ENCODE measurements at regions not wholly inside any gene's neighbourhood (a gene's known extent, or its start where the extent isn't known, plus 50 kb on each side); places are given as distances from the start of the nearest gene placed in this dataset.
"Not testable (repeated sequence)": the region's sequence is repeated elsewhere in the genome, so short reads cannot be mapped to it uniquely, and the experiment has no call there.

- Histone ChIP-seq H3K4me1 (no peaks in the 10 kb centered on the region), H3K9me3 (no peaks in the 10 kb centered on the region), H3K36me3 (no peaks in the 10 kb centered on the region), H3K4me3 (ENCODE audit: low read depth, low read length) (no peak overlapping the region), H3K27me3 (peaks cover 20% of the 10 kb centered on the region)
- TF ChIP-seq CTCF (IDR thresholded peaks at IDR 0.05; ENCODE audit: low read depth, low read length): no peak
- DNase-seq: no peak
Measured at GRCh38 chr9:90074316-90074962, 469.6 kb downstream of the GADD45G start.

GRCh38 chr9:90077598-90077997 is 472.8 kb downstream of the GADD45G start:
- not testable (repeated sequence) for H3K36me3 ChIP-seq; H3K4me3 ChIP-seq (ENCODE audit: low read depth, low read length); H3K4me1 ChIP-seq; DNase-seq; H3K9me3 ChIP-seq
- peaks cover 30% of the 10 kb centered on the region for H3K27me3 ChIP-seq

GRCh38 chr9:90078988-90079421 is 474.2 kb downstream of the GADD45G start:
- no peak overlapping the region for H3K4me3 ChIP-seq (ENCODE audit: low read depth, low read length)
- no peak for TF ChIP-seq CTCF (IDR thresholded peaks at IDR 0.05; ENCODE audit: low read depth, low read length)
- H3K36me3 ChIP-seq: no peaks in the 10 kb centered on the region
- H3K27me3 ChIP-seq: peaks cover 30% of the 10 kb centered on the region
- H3K9me3 ChIP-seq: no peaks in the 10 kb centered on the region
- DNase-seq: no peak
- H3K4me1 ChIP-seq: no peaks in the 10 kb centered on the region

GRCh38 chr9:90085633-90086032 is 480.8 kb downstream of the GADD45G start:
- no peak for DNase-seq
- Histone ChIP-seq H3K4me1 (no peaks in the 10 kb centered on the region), H3K9me3 (no peaks in the 10 kb centered on the region), H3K4me3 (ENCODE audit: low read depth, low read length) (no peak overlapping the region), H3K36me3 (no peaks in the 10 kb centered on the region), H3K27me3 (peaks cover 15% of the 10 kb centered on the region)
- TF ChIP-seq CTCF (IDR thresholded peaks at IDR 0.05; ENCODE audit: low read depth, low read length): no peak

- H3K4me3 ChIP-seq (ENCODE audit: low read depth, low read length): no peak overlapping the region
- no peaks in the 10 kb centered on the region for H3K4me1 ChIP-seq
- no peaks in the 10 kb centered on the region for H3K36me3 ChIP-seq
- peaks cover 15% of the 10 kb centered on the region for H3K27me3 ChIP-seq
- DNase-seq: no peak
- no peaks in the 10 kb centered on the region for H3K9me3 ChIP-seq
- TF ChIP-seq CTCF (IDR thresholded peaks at IDR 0.05; ENCODE audit: low read depth, low read length): no peak
Measured at GRCh38 chr9:90086101-90086511, 481.3 kb downstream of the GADD45G start.

- peaks cover 5% of the 10 kb centered on the region for H3K27me3 ChIP-seq
- no peak for DNase-seq
- no peaks in the 10 kb centered on the region for H3K9me3 ChIP-seq
- no peaks in the 10 kb centered on the region for H3K36me3 ChIP-seq
- no peak overlapping the region for H3K4me3 ChIP-seq (ENCODE audit: low read depth, low read length)
- no peak for TF ChIP-seq CTCF (IDR thresholded peaks at IDR 0.05; ENCODE audit: low read depth, low read length)
- H3K4me1 ChIP-seq: no peaks in the 10 kb centered on the region
Measured at GRCh38 chr9:90088434-90088833, 483.6 kb downstream of the GADD45G start.
